ENCODE measurements at regions not wholly inside any gene's neighbourhood (a gene's known extent, or its start where the extent isn't known, plus 50 kb on each side); places are given as distances from the start of the nearest gene placed in this dataset.

- no peak for DNase-seq
Measured at GRCh38 chr1:82604524-82604923, 803.8 kb downstream of the ADGRL2 start.

GRCh38 chr1:82600314-82600713, 799.6 kb downstream of the ADGRL2 start:
- DNase-seq = no peak

- DNase-seq = peak in 2 of 3 donors; percentile 18 to 35
Measured at GRCh38 chr1:82598812-82599211, 798.1 kb downstream of the ADGRL2 start.

DNA sequence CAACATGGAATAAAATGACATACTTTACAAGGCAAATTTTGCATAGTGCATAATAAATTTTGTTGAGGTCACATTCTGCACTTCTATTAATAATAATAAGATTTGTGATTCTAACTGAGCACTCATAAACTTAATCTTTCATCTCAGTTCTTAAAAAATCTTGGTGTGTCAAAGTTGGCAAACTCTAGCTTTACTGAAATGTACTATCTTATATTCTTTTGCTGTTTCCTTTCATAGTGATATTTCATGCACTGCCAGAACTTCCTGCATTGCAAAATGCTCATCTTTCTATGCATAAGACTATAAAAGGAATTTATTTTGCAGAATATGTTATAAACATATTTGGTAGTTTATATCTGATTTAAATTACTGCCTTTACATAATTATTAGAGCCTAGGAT, 797.6 kb downstream of the ADGRL2 start:
- peak in 1 of 3 donors; percentile 18 for DNase-seq

- no peak for DNase-seq
Measured at GRCh38 chr1:82597649-82598048, 796.9 kb downstream of the ADGRL2 start.

GRCh38 chr1:82597141-82597540, 796.4 kb downstream of the ADGRL2 start:
- DNase-seq = no peak

GRCh38 chr1:82593561-82593960, 792.8 kb downstream of the ADGRL2 start:
- DNase-seq = no peak

GRCh38 chr1:82589588-82589987, 788.9 kb downstream of the ADGRL2 start:
- no peak for DNase-seq

GRCh38 chr1:82587371-82587770, 786.6 kb downstream of the ADGRL2 start:
- DNase-seq = no peak

DNA sequence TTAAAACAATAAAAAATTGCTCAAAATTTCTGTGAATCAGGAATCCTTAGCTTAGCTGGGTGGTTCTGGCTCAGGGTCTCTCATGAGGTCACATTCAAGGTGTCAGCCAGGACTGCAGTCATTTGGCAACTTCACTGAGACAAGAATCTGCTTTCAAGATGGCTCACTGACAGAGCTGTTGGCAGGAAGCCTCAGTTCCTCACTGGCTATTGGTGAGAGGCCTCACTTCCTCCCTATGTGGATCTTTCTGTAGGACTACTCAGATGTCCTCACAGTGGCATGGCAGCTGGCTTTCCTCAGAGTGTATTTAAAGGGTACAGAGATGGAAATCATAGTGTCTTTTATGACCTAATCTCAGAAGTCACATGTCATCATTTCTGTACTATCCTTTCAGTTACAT, 785.7 kb downstream of the ADGRL2 start:
- no peak for DNase-seq

DNA sequence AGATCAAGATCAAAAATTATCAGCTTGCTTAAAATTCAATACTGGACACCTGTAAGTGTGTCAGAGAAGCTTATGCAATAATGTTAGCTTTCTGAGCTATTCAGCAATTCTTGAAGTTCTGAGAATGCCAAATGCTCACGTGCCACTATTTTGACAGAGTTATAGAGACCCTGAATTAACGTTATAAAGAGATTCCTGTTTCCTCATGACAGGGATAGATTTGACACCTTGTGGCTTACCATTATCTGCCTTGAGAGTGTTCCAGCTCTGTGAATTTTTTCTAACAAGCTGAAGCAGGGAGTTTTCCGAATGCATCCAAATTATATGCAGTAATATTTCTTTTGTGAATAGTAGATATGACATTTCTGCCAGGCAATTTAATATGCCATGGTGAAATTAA, 781.6 kb downstream of the ADGRL2 start:
- DNase-seq = no peak

- DNase-seq = peak in 2 of 3 donors; percentile 33 to 39
Measured at GRCh38 chr1:82578086-82578726, 777.5 kb downstream of the ADGRL2 start.

- DNase-seq = no peak
Measured at GRCh38 chr1:82567348-82567747, 766.6 kb downstream of the ADGRL2 start.

GRCh38 chr1:82565546-82565945, 764.8 kb downstream of the ADGRL2 start:
- DNase-seq = no peak

GRCh38 chr1:82565146-82565545, 764.4 kb downstream of the ADGRL2 start:
- no peak for DNase-seq

- no peak for DNase-seq
Measured at GRCh38 chr1:82564333-82564732, 763.6 kb downstream of the ADGRL2 start.

DNA sequence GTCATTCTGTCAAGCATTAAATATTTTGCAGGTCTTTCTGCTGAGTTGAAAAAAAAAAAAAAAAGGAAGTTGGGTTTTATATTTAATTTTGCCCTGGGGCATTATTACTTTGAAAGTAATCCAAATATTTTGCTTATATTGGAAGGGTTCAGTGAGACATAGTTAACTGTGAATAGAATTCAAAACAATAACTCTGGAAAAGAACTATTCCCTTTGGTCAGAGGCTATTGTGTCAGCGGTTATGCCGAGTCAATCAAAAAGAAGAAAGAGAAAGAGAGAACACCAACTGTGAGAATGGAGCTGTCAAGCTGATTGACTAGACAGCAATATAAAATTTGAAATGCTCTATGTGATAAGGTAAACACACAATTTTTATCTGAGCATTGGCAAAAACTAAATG, 761.7 kb downstream of the ADGRL2 start:
- DNase-seq = no peak

DNA sequence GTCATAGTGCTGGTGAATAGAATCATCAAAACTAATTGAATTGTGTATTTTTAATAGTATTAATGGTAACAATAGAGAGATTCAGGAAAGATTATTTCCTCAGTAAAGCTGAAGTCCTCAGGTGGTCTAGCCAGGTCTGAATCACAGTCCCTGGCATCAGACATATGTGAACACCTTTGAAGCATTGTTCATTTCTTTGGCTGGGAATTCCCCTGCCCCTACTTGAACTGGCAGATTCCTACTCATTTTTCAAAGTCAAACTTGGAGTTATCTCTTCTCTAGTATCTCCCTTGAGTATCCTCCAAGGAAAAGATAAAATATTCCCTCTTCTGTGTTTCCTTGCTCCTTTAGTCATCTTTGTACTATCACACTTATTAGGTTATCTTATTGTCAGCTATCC, 759.8 kb downstream of the ADGRL2 start:
- DNase-seq = no peak

GRCh38 chr1:82555501-82555900, 754.8 kb downstream of the ADGRL2 start:
- DNase-seq = no peak

GRCh38 chr1:82549841-82550240, 749.1 kb downstream of the ADGRL2 start:
- DNase-seq = no peak

DNA sequence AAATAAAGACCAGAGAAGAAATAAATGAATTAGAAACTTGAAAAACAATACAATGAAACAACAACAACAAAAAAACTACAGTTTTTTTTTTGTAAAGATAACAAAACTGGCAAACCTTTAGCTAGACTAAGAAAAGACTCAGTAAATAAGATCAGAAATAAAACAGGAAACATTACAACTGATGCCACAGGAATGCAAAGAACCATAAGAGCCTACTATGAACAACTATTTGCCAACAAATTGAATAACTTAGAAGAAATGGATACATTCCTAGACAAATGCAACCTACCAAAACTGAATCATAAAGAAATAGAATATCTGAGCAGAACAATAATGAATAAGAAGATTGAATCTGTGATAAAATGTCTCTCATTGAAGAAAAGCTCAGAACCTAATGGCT, 742.0 kb downstream of the ADGRL2 start:
- DNase-seq = no peak

GRCh38 chr1:82542141-82542540, 741.4 kb downstream of the ADGRL2 start:
- no peak for DNase-seq

- no peak for DNase-seq
Measured at GRCh38 chr1:82540006-82540405, 739.3 kb downstream of the ADGRL2 start.

DNA sequence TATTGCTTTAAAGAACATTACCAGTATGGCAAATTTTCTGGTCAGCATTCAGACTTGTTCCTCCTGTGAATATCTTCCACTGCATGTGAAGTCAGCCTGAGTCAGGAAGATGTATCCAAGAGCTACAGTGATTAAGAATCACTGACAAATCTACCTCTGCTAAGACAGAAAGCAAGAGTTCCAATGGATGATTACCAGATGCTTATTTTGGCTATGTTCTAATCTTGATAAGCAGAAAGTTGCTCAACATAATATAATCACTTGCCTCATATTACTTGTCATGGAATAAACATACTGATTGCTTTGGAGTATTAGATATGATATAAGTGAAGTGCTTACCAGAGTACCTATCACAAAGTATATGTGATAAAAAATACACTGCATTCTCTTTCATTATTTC, 738.1 kb downstream of the ADGRL2 start:
- DNase-seq = no peak

DNA sequence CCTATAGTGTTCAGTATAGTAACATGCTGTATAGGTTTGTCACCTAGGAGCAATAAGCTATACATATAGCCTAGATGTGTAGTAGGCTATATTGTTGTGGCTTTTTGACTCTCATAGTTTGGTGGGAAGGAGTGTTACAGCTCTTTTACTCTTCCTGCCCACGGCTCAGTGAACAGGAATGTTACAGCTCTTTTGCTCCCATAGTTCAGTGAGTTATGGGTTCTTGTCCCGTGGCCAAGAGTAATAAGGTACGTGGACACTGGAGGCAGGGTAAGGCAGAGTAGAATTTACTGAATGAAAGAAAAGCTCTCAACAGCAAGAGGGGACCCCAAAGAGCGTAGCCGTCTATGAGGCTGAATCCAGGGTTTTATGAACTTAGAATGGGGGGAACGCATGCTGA, 734.3 kb downstream of the ADGRL2 start:
- no peak for DNase-seq

- DNase-seq = no peak
Measured at GRCh38 chr1:82525378-82525777, 724.6 kb downstream of the ADGRL2 start.

All from suppressor macrophage treated with lipopolysaccharide for 1 hour (primary cell).